Activated B cell treated with CpG ODN at 0.5 μM for 24 hours (primary cell): ENCODE measurements at regions not wholly inside any gene's neighbourhood (a gene's known extent, or its start where the extent isn't known, plus 50 kb on each side); places are given as distances from the start of the nearest gene placed in this dataset.

Source experiments
- ATAC-seq: fragments of 200-7000 bp; cut with Tn5 transposase; one replicate; pipeline ENCODE4 v1.10.0; 2021; ENCODE audit warnings: low read depth, mild to moderate bottlenecking, moderate library complexity
- CTCF ChIA-PET: fragments of 350-600 bp; sonication (Branson Sonifier 250); formaldehyde crosslinking; loops from one replicate; lab custom pipeline; 2021; ENCODE audit warnings: antibody characterized with exemption; lab: Charles Lee
- POLR2A ChIA-PET: fragments of 350-600 bp; sonication (Branson Sonifier 250); formaldehyde crosslinking; loops from one replicate; lab custom pipeline; 2021; ENCODE audit warnings: antibody characterized with exemption; lab: Charles Lee
- DNase-seq: peaks from one replicate; pipeline ENCODE4 v3.0.0; 2022
- H3K27ac Mint-ChIP-seq: one replicate; pipeline ENCODE4 v1.8.0; 2020; ENCODE audit warnings: mixed read lengths
- H3K27me3 Mint-ChIP-seq: one replicate; pipeline ENCODE4 v1.8.0; 2021; ENCODE audit warnings: mixed read lengths
- H3K36me3 Mint-ChIP-seq: one replicate; pipeline ENCODE4 v1.8.0; 2021; ENCODE audit warnings: low read depth, mixed read lengths
- H3K4me1 Mint-ChIP-seq: one replicate; pipeline ENCODE4 v1.8.0; 2021; ENCODE audit warnings: mixed read lengths
- H3K4me3 Mint-ChIP-seq: one replicate; pipeline ENCODE4 v1.8.0; 2020; ENCODE audit warnings: mild to moderate bottlenecking, mixed read lengths
- H3K9me3 Mint-ChIP-seq: one replicate; pipeline ENCODE4 v1.8.0; 2020; ENCODE audit warnings: mixed read lengths
- intact Hi-C: fragments of 100-400 bp; cut with micrococcal nuclease; formaldehyde crosslinking; loops from one replicate; pipeline ENCODE4 v1.15.1; 2024
- TF ChIP-seq, protein P1 (sequence below): fragments of 200-600 bp; IDR thresholded peaks from one replicate; pipeline ENCODE4 v1.8.0; 2022; ENCODE audit warnings: antibody characterized with exemption, mild to moderate bottlenecking

DNA sequence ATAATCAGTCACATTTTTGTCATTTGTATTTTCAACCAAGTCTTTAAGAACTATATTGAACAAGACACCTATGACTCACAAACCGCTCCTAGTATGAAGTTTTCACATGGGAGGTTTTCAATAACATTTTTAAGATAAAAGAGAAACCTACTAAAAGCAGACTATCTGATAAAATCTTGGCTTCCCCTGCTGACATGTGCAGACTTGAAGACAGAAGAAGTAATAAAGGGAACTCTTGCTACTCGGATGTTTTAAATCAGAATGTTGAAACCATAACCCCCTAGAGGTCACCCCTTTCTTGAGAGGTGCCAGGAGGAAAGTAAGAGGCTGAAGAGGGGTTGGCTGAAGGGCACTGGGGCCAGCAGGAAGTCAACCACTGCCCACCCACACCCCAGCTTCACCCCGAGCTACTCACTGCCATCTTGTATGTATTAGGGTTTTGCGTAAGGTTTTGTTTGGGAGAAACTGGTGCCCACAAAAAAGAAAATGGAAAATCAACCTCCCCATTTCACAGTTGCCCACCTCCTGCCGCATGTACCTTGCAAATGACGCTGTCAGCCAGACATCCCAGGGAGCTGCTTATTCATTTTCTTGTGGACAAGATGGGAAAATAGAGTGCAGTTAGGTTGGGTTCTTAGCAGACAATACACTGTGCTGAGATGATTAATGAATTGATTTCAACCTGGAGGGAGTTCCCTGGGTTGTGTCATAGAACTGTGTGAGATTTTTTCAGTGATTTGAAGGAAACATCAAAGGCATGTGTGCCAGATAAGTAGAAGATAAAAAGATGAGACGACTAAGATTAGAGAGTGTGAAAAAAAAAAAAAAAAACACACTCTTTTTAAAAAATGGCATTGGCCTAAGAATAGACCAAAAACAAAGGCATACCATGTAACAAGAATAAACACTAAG is 83.2 kb upstream of the TAB2 start:
- TF ChIP-seq, protein P1, sequence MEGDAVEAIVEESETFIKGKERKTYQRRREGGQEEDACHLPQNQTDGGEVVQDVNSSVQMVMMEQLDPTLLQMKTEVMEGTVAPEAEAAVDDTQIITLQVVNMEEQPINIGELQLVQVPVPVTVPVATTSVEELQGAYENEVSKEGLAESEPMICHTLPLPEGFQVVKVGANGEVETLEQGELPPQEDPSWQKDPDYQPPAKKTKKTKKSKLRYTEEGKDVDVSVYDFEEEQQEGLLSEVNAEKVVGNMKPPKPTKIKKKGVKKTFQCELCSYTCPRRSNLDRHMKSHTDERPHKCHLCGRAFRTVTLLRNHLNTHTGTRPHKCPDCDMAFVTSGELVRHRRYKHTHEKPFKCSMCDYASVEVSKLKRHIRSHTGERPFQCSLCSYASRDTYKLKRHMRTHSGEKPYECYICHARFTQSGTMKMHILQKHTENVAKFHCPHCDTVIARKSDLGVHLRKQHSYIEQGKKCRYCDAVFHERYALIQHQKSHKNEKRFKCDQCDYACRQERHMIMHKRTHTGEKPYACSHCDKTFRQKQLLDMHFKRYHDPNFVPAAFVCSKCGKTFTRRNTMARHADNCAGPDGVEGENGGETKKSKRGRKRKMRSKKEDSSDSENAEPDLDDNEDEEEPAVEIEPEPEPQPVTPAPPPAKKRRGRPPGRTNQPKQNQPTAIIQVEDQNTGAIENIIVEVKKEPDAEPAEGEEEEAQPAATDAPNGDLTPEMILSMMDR: no peak
- Mint-ChIP-seq H3K27me3 (no peaks in the 10 kb centered on the region), H3K9me3 (no peaks in the 10 kb centered on the region), H3K27ac (peak overlapping the region; percentile 66), H3K4me3 (no peak overlapping the region), H3K4me1 (peaks cover 60% of the 10 kb centered on the region), H3K36me3 (no peaks in the 10 kb centered on the region)
- ATAC-seq (no peak), DNase-seq (no peak)
- ChIA-PET CTCF (no interaction called here), POLR2A (interaction anchor here (0.7 kb wide), 1 partner anchor 706 kb away, joined by 3 read pairs; no protein-coding TSS in a partner anchor)
- intact Hi-C loops: no loop called here

DNA sequence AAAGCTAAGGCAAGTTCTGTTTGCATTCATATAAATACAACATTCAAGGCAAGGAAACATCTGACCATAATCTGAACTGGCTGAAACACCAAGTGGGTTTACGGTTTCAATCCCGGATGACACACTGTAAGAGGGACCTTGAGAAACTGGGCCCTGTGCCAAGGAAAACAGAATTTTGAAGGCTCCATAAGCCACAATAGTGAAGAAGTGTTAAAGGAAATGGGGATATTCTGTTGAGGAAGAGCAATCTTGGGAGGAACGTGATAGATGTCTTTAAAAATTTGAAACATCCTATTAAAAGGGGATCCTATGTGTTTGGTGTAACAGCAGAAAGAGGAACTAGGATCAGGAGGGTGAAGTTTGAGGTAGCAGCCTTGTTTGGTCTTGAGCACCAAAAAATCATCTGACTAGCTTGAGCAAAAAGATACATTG is 82.4 kb upstream of the TAB2 start:
- ATAC-seq (peak; percentile 81), DNase-seq (no peak)
- Mint-ChIP-seq H3K27me3 (no peaks in the 10 kb centered on the region), H3K4me1 (peaks cover 58% of the 10 kb centered on the region), H3K27ac (peak overlapping the region; percentile 81), H3K4me3 (peak overlapping the region; percentile 65), H3K36me3 (no peaks in the 10 kb centered on the region), H3K9me3 (no peaks in the 10 kb centered on the region)
- TF ChIP-seq, protein P1: no peak
- intact Hi-C loops: loop anchor here (1.0 to 5.0 kb wide), 2 partner anchors 11 to 37 kb away; no protein-coding TSS in a partner anchor
- ChIA-PET POLR2A (interaction anchor here (0.7 to 1.1 kb wide), 2 partner anchors 83 to 707 kb away, joined by 3 to 4 read pairs; no protein-coding TSS in a partner anchor), CTCF (interaction anchor here (0.9 to 1.7 kb wide), 2 partner anchors 11 to 197 kb away, joined by 3 to 4 read pairs; no protein-coding TSS in a partner anchor)

DNA sequence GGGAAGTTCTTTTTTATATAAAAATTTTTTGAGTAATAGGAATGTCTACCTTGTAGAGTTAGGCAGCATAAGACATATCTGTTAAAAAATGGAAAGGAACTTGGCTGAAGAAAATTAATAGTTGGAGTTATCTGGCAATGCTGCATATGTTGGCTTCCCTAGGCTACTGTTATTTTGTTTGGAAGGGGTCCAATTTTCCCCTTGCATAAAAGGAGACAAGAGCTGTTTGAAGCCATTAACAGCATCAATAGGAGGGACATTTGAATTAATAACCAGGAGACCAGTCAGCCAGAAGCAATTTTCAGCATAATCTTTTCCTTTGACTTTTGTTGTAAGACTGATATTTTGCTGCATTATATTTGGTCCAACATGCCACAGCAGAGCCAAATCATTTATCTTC is 80.9 kb upstream of the TAB2 start:
- intact Hi-C loops: loop anchor here (5.0 kb wide), 1 partner anchor 36 kb away; no protein-coding TSS in a partner anchor
- Mint-ChIP-seq H3K27me3 (no peaks in the 10 kb centered on the region), H3K27ac (no peak overlapping the region), H3K36me3 (no peaks in the 10 kb centered on the region), H3K4me1 (peaks cover 44% of the 10 kb centered on the region), H3K9me3 (no peaks in the 10 kb centered on the region), H3K4me3 (no peak overlapping the region)
- ChIA-PET CTCF (interaction anchor here (0.6 to 1.7 kb wide), 2 partner anchors 10 to 25 kb away, joined by 3 to 4 read pairs; no protein-coding TSS in a partner anchor), POLR2A (no interaction called here)
- TF ChIP-seq, protein P1: no peak
- ATAC-seq: no peak
- DNase-seq: no peak

DNA sequence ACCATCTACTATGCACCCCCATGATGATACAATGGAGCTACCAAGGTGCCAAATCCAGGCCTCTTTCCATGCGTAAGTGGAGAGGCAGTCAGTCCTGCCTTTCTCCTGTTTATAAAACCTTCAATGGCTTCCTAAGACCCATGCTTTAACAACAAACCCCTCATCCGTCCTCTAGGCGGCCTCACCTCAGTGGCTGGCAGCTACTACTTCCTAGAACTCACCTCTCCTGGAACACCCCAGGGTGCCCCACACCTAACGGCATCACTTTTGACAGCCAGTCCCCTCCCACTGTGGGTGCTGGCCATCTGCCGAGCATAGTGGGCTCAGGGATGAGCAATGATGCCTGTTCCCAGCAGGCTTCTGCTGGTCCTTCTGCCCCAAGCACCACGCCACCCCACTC is 80.0 kb upstream of the TAB2 start:
- H3K27ac Mint-ChIP-seq: no peak overlapping the region
- intact Hi-C loops: loop anchor here (5.0 kb wide), 1 partner anchor 35 kb away; no protein-coding TSS in a partner anchor
- ChIA-PET CTCF (no interaction called here), POLR2A (no interaction called here)
- no peaks in the 10 kb centered on the region for H3K36me3 Mint-ChIP-seq
- no peak overlapping the region for H3K4me3 Mint-ChIP-seq
- no peaks in the 10 kb centered on the region for H3K9me3 Mint-ChIP-seq
- TF ChIP-seq, protein P1: no peak
- no peak for ATAC-seq
- peaks cover 35% of the 10 kb centered on the region for H3K4me1 Mint-ChIP-seq
- no peaks in the 10 kb centered on the region for H3K27me3 Mint-ChIP-seq
- no peak for DNase-seq
